ENCODE measurements at regions not wholly inside any gene's neighbourhood (a gene's known extent, or its start where the extent isn't known, plus 50 kb on each side); places are given as distances from the start of the nearest gene placed in this dataset.

DNA sequence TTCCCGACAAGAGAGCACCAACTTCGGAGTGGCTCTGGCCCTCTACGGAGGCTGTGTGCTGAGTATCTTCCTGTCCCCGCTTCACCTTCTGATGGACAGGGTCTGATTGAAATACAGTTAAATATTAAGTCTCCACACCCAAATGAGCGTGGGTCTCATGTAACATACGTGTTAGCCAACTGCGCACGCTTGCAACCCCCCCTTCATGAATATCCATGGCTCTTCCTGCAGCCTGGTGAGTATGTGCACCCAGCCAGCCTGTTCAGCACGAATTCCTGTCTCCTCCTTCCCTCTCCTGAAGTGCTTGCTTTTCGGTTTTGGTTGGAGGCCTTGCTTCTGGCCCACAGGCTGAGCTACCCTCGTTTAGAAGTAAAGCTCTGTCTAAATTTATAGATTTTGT is 102.9 kb upstream of the FRMD1 start (continued):
- TF ChIP-seq, protein P1, sequence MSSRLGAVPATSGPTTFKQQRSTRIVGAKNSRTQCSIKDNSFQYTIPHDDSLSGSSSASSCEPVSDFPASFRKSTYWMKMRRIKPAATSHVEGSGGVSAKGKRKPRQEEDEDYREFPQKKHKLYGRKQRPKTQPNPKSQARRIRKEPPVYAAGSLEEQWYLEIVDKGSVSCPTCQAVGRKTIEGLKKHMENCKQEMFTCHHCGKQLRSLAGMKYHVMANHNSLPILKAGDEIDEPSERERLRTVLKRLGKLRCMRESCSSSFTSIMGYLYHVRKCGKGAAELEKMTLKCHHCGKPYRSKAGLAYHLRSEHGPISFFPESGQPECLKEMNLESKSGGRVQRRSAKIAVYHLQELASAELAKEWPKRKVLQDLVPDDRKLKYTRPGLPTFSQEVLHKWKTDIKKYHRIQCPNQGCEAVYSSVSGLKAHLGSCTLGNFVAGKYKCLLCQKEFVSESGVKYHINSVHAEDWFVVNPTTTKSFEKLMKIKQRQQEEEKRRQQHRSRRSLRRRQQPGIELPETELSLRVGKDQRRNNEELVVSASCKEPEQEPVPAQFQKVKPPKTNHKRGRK (CRISPR knock-in tag; IDR thresholded peaks at IDR 0.05; ENCODE audit: borderline replicate concordance): no peak
- TF ChIP-seq CREB1 (CRISPR knock-in tag; IDR thresholded peaks at IDR 0.05): no peak
- TF ChIP-seq, protein P2, sequence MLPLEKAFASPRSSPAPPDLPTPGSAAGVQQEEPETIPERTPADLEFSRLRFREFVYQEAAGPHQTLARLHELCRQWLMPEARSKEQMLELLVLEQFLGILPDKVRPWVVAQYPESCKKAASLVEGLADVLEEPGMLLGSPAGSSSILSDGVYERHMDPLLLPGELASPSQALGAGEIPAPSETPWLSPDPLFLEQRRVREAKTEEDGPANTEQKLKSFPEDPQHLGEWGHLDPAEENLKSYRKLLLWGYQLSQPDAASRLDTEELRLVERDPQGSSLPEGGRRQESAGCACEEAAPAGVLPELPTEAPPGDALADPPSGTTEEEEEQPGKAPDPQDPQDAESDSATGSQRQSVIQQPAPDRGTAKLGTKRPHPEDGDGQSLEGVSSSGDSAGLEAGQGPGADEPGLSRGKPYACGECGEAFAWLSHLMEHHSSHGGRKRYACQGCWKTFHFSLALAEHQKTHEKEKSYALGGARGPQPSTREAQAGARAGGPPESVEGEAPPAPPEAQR (CRISPR knock-in tag; IDR thresholded peaks at IDR 0.05): no peak

DNA sequence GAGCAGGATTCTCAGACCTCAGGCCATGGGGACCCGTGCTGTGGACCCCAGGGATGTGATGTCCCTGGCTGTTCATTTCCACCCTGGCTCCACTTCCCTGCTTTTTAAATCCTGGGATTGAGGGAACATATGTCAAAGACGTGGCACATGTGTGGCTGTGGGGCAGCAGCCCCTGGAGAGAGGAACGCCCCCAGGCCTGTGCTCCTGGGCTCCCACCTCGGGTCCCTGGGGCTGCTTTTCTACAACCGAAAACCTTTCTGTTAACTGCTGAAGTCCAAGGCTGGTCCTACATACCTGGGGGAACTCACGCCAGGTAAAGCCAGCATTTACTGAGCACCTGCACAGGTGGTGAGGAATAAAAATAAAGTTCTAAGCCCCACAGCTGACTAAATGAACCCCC is 102.3 kb upstream of the FRMD1 start:
- H3K27me3 Mint-ChIP-seq (ENCODE audit: low read depth): peaks cover 4% of the 10 kb centered on the region
- peaks cover 42% of the 10 kb centered on the region for H3K4me1 Mint-ChIP-seq
- H3K9me3 Mint-ChIP-seq: peaks cover 12% of the 10 kb centered on the region
- no peak for ATAC-seq
- no peak for TF ChIP-seq ZNF317 (CRISPR knock-in tag; IDR thresholded peaks at IDR 0.05; ENCODE audit: borderline replicate concordance, low read depth)
- TF ChIP-seq ESRRA (CRISPR knock-in tag; IDR thresholded peaks at IDR 0.05; ENCODE audit: borderline replicate concordance): no peak
- no peak for TF ChIP-seq PRRX2 (CRISPR knock-in tag; IDR thresholded peaks at IDR 0.05)
- TF ChIP-seq, protein P3, sequence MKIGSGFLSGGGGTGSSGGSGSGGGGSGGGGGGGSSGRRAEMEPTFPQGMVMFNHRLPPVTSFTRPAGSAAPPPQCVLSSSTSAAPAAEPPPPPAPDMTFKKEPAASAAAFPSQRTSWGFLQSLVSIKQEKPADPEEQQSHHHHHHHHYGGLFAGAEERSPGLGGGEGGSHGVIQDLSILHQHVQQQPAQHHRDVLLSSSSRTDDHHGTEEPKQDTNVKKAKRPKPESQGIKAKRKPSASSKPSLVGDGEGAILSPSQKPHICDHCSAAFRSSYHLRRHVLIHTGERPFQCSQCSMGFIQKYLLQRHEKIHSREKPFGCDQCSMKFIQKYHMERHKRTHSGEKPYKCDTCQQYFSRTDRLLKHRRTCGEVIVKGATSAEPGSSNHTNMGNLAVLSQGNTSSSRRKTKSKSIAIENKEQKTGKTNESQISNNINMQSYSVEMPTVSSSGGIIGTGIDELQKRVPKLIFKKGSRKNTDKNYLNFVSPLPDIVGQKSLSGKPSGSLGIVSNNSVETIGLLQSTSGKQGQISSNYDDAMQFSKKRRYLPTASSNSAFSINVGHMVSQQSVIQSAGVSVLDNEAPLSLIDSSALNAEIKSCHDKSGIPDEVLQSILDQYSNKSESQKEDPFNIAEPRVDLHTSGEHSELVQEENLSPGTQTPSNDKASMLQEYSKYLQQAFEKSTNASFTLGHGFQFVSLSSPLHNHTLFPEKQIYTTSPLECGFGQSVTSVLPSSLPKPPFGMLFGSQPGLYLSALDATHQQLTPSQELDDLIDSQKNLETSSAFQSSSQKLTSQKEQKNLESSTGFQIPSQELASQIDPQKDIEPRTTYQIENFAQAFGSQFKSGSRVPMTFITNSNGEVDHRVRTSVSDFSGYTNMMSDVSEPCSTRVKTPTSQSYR (CRISPR knock-in tag; IDR thresholded peaks at IDR 0.05): no peak
- TF ChIP-seq, protein P4, sequence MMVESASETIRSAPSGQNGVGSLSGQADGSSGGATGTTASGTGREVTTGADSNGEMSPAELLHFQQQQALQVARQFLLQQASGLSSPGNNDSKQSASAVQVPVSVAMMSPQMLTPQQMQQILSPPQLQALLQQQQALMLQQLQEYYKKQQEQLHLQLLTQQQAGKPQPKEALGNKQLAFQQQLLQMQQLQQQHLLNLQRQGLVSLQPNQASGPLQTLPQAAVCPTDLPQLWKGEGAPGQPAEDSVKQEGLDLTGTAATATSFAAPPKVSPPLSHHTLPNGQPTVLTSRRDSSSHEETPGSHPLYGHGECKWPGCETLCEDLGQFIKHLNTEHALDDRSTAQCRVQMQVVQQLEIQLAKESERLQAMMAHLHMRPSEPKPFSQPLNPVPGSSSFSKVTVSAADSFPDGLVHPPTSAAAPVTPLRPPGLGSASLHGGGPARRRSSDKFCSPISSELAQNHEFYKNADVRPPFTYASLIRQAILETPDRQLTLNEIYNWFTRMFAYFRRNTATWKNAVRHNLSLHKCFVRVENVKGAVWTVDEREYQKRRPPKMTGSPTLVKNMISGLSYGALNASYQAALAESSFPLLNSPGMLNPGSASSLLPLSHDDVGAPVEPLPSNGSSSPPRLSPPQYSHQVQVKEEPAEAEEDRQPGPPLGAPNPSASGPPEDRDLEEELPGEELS (CRISPR knock-in tag; IDR thresholded peaks at IDR 0.05): no peak
- TF ChIP-seq, protein P5, sequence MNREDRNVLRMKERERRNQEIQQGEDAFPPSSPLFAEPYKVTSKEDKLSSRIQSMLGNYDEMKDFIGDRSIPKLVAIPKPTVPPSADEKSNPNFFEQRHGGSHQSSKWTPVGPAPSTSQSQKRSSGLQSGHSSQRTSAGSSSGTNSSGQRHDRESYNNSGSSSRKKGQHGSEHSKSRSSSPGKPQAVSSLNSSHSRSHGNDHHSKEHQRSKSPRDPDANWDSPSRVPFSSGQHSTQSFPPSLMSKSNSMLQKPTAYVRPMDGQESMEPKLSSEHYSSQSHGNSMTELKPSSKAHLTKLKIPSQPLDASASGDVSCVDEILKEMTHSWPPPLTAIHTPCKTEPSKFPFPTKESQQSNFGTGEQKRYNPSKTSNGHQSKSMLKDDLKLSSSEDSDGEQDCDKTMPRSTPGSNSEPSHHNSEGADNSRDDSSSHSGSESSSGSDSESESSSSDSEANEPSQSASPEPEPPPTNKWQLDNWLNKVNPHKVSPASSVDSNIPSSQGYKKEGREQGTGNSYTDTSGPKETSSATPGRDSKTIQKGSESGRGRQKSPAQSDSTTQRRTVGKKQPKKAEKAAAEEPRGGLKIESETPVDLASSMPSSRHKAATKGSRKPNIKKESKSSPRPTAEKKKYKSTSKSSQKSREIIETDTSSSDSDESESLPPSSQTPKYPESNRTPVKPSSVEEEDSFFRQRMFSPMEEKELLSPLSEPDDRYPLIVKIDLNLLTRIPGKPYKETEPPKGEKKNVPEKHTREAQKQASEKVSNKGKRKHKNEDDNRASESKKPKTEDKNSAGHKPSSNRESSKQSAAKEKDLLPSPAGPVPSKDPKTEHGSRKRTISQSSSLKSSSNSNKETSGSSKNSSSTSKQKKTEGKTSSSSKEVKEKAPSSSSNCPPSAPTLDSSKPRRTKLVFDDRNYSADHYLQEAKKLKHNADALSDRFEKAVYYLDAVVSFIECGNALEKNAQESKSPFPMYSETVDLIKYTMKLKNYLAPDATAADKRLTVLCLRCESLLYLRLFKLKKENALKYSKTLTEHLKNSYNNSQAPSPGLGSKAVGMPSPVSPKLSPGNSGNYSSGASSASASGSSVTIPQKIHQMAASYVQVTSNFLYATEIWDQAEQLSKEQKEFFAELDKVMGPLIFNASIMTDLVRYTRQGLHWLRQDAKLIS (CRISPR knock-in tag; IDR thresholded peaks at IDR 0.05; ENCODE audit: borderline replicate concordance): no peak
- TF ChIP-seq, protein P6, sequence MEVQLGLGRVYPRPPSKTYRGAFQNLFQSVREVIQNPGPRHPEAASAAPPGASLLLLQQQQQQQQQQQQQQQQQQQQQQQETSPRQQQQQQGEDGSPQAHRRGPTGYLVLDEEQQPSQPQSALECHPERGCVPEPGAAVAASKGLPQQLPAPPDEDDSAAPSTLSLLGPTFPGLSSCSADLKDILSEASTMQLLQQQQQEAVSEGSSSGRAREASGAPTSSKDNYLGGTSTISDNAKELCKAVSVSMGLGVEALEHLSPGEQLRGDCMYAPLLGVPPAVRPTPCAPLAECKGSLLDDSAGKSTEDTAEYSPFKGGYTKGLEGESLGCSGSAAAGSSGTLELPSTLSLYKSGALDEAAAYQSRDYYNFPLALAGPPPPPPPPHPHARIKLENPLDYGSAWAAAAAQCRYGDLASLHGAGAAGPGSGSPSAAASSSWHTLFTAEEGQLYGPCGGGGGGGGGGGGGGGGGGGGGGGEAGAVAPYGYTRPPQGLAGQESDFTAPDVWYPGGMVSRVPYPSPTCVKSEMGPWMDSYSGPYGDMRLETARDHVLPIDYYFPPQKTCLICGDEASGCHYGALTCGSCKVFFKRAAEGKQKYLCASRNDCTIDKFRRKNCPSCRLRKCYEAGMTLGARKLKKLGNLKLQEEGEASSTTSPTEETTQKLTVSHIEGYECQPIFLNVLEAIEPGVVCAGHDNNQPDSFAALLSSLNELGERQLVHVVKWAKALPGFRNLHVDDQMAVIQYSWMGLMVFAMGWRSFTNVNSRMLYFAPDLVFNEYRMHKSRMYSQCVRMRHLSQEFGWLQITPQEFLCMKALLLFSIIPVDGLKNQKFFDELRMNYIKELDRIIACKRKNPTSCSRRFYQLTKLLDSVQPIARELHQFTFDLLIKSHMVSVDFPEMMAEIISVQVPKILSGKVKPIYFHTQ (CRISPR knock-in tag; IDR thresholded peaks at IDR 0.05): no peak
- TF ChIP-seq, protein P7, sequence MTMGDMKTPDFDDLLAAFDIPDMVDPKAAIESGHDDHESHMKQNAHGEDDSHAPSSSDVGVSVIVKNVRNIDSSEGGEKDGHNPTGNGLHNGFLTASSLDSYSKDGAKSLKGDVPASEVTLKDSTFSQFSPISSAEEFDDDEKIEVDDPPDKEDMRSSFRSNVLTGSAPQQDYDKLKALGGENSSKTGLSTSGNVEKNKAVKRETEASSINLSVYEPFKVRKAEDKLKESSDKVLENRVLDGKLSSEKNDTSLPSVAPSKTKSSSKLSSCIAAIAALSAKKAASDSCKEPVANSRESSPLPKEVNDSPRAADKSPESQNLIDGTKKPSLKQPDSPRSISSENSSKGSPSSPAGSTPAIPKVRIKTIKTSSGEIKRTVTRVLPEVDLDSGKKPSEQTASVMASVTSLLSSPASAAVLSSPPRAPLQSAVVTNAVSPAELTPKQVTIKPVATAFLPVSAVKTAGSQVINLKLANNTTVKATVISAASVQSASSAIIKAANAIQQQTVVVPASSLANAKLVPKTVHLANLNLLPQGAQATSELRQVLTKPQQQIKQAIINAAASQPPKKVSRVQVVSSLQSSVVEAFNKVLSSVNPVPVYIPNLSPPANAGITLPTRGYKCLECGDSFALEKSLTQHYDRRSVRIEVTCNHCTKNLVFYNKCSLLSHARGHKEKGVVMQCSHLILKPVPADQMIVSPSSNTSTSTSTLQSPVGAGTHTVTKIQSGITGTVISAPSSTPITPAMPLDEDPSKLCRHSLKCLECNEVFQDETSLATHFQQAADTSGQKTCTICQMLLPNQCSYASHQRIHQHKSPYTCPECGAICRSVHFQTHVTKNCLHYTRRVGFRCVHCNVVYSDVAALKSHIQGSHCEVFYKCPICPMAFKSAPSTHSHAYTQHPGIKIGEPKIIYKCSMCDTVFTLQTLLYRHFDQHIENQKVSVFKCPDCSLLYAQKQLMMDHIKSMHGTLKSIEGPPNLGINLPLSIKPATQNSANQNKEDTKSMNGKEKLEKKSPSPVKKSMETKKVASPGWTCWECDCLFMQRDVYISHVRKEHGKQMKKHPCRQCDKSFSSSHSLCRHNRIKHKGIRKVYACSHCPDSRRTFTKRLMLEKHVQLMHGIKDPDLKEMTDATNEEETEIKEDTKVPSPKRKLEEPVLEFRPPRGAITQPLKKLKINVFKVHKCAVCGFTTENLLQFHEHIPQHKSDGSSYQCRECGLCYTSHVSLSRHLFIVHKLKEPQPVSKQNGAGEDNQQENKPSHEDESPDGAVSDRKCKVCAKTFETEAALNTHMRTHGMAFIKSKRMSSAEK (CRISPR knock-in tag; IDR thresholded peaks at IDR 0.05; ENCODE audit: borderline replicate concordance): no peak
- no peak for TF ChIP-seq ZNF232 (CRISPR knock-in tag; IDR thresholded peaks at IDR 0.05)
- no peak for TF ChIP-seq IRF2 (CRISPR knock-in tag; IDR thresholded peaks at IDR 0.05; ENCODE audit: borderline replicate concordance, low read depth)
- TF ChIP-seq EMX1 (CRISPR knock-in tag; IDR thresholded peaks at IDR 0.05): no peak
- no peak for TF ChIP-seq MXD4 (CRISPR knock-in tag; IDR thresholded peaks at IDR 0.05; ENCODE audit: borderline replicate concordance)
- peaks cover 7% of the 10 kb centered on the region for H3K36me3 Mint-ChIP-seq
- DNase-seq (ENCODE audit: low spot score): no peak
- CTCF ChIA-PET: interaction anchor here (1.0 kb wide), 1 partner anchor 121 kb away, joined by 3 read pairs; no protein-coding TSS in a partner anchor
- POLR2A ChIA-PET: no interaction called here
- no peak overlapping the region for H3K27ac Mint-ChIP-seq
- no peak overlapping the region for H3K4me3 Mint-ChIP-seq
